ENCODE measurements at regions not wholly inside any gene's neighbourhood (a gene's known extent, or its start where the extent isn't known, plus 50 kb on each side); places are given as distances from the start of the nearest gene placed in this dataset.

GRCh38 chr11:16410479-16410878, 54.1 kb upstream of the SOX6 start:
- TF ChIP-seq MAX (IDR thresholded peaks at IDR 0.05; ENCODE audit: low read depth) (no peak), TAF1 (IDR thresholded peaks at IDR 0.05; ENCODE audit: borderline replicate concordance, low read depth, low read length) (no peak), POLR2AphosphoS5 (IDR thresholded peaks at IDR 0.05; ENCODE audit: low read depth, low read length) (no peak), CTCF (IDR thresholded peaks at IDR 0.05) (no peak), JUND (IDR thresholded peaks at IDR 0.05) (no peak), NFIC (IDR thresholded peaks at IDR 0.05; ENCODE audit: borderline replicate concordance) (no peak), TCF12 (IDR thresholded peaks at IDR 0.05) (no peak), USF2 (IDR thresholded peaks at IDR 0.05; ENCODE audit: borderline replicate concordance, low read depth, low read length) (no peak), GABPA (IDR thresholded peaks at IDR 0.05; ENCODE audit: low read depth) (no peak), RAD21 (IDR thresholded peaks at IDR 0.05; ENCODE audit: low read length) (no peak), SMC3 (IDR thresholded peaks at IDR 0.05; ENCODE audit: low read depth, low read length) (no peak), FOXJ3 (CRISPR knock-in tag; IDR thresholded peaks at IDR 0.05) (no peak), SIN3A (IDR thresholded peaks at IDR 0.05; ENCODE audit: borderline replicate concordance, low read depth, low read length) (no peak), GATA2 (CRISPR knock-in tag; IDR thresholded peaks at IDR 0.05) (no peak)

Measured in SK-N-SH (cell line).